GM11168 (cell line): ENCODE measurements at regions not wholly inside any gene's neighbourhood (a gene's known extent, or its start where the extent isn't known, plus 50 kb on each side); places are given as distances from the start of the nearest gene placed in this dataset.
"Not testable (repeated sequence)": the region's sequence is repeated elsewhere in the genome, so short reads cannot be mapped to it uniquely, and the experiment has no call there.

ENCODE experiments used
- in situ Hi-C: fragments of 300-500 bp; cut with MboI; formaldehyde crosslinking; loops from one replicate; pipeline ENCODE4 v1.12.0; 2022; ENCODE audit warnings: low sequenced_read_pairs; ENCODE audit not compliant: unreplicated experiment

GRCh38 chr13:58318495-58319167 lies 687.1 kb downstream of the PCDH17 start:
- in situ Hi-C loops = no loop called here

GRCh38 chr13:58324161-58324560 lies 692.6 kb downstream of the PCDH17 start:
- in situ Hi-C loops = no loop called here

GRCh38 chr13:58329746-58330145 lies 698.2 kb downstream of the PCDH17 start:
- in situ Hi-C loops = no loop called here

GRCh38 chr13:58340895-58341294 lies 709.4 kb downstream of the PCDH17 start:
- in situ Hi-C loops = no loop called here

- in situ Hi-C loops = no loop called here
Observed at GRCh38 chr13:58341318-58341717, 709.8 kb downstream of the PCDH17 start.

GRCh38 chr13:58343076-58343475 lies 711.5 kb downstream of the PCDH17 start:
- in situ Hi-C loops = no loop called here

DNA sequence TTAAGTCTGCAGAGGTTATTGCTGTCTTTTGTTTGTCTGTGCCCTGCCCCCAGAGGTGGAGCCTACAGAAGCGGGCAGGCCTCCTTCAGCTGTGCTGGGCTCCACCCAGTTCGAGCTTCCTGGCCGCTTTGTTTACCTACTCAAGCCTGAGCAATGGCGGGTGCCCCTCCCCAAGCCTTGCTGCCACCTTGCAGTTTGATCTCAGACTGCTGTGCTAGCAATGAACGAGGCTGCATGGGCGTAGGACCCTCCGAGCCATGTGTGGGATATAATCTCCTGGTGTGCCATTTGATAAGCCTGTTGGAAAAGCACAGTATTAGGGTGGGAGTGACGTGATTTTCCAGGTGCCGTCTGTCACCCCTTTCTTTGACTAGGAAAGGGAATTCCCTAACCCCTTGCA lies 720.6 kb downstream of the PCDH17 start:
- in situ Hi-C loops = not testable (repeated sequence)

- in situ Hi-C loops = no loop called here
Observed at GRCh38 chr13:58369936-58370335, 738.4 kb downstream of the PCDH17 start.

- in situ Hi-C loops = no loop called here
Observed at GRCh38 chr13:58376349-58376748, 744.8 kb downstream of the PCDH17 start.

GRCh38 chr13:58376775-58377174 lies 745.2 kb downstream of the PCDH17 start:
- in situ Hi-C loops = no loop called here

DNA sequence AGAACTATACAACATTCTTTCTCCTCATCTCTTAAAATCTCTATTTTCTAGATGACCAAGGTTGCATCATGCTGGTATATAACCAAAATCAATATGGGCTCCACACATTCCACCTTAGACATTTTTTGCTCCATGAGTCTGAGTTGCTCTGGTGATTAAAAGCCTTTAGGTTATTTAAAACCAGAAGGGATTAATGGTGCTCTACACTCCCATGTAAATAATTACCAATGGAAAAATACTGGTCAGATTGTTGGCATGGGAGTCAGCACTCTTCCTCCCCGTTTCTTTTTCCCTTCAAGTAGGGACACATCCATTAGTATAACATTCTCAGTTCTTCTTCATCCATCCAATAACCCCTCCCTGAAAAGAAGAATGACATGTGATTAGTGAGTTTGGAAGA lies 747.7 kb downstream of the PCDH17 start:
- in situ Hi-C loops = no loop called here

- in situ Hi-C loops = not testable (repeated sequence)
Observed at GRCh38 chr13:58385336-58385735, 753.8 kb downstream of the PCDH17 start.

DNA sequence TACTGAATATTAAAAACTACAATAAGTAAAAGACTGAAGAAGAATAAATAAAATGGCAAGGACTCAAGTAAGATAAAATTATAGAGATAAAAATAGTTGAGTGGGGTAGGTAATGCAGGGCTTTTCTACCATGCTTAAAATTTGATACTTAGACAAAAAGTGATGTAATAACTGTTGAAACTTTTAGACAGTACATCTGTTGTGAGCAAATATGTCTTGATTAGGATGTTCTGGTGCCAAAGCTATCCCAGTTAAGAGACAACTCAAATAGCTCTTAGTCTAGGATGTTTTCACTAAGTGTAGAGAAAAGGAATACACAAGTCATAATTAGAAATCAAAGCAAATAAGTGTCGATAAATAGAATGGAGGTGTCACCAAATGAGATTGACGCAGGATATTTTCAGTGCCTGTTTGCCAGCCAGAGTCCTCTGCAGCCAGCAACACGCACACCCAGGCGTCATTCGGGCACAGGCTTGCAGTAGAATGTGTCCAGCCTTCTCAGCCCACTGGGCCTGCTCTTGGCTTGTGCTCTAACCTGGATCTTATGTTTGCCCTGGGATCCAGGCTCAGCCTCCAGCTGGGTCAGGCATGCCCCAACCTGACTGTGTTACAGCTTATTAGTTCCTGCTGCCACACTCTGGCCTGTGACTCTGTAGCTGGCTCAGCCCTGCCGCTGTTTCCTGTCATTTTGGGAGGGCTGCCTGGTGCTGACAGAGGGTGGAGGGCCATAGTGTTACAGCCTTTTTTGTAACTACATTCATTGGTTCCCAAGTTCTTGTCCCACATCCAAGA lies 766.2 kb downstream of the PCDH17 start:
- in situ Hi-C loops = no loop called here

DNA sequence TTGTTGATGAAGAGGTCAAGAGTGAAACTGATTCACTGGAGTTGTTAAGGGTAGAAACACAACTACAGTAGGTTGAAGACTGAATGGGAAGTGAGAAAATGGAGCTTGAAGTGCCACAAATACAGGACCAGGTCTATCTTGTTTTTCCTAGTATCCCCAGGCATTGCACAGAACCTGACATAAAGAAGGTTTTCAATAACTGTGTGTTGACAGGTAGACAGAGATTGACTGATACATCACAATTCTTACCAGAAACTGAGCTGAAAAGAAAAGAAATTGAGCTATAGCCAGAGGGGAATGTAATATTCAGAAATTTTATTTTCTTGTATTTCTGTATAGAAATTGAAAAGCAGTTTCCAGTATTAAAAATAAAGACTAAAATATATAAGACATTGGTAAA lies 767.7 kb downstream of the PCDH17 start:
- in situ Hi-C loops = no loop called here

GRCh38 chr13:58406545-58406944 lies 775.0 kb downstream of the PCDH17 start:
- in situ Hi-C loops = no loop called here

- in situ Hi-C loops = no loop called here
Observed at GRCh38 chr13:58429917-58430316, 798.4 kb downstream of the PCDH17 start.

- in situ Hi-C loops = no loop called here
Observed at GRCh38 chr13:58434943-58435342, 803.4 kb downstream of the PCDH17 start.

DNA sequence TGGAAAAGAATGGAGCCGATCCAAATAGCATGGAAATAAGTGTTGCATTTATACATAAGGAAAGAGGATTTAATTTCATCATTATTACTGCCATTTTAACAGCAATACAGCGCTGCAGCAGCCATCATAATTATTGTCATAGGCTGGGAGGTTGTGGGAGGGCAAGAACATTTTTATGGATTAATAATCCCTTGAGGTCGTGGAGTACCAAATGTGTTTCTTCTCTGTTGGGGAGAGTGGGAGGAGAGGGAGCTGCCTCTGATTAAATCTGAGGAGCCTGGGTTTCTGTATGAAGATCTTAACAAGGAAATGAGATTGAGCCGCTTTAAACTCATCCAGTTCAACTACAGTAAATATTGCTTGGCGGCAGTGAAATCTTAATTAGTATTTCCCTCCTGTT lies 805.9 kb downstream of the PCDH17 start:
- in situ Hi-C loops = no loop called here

DNA sequence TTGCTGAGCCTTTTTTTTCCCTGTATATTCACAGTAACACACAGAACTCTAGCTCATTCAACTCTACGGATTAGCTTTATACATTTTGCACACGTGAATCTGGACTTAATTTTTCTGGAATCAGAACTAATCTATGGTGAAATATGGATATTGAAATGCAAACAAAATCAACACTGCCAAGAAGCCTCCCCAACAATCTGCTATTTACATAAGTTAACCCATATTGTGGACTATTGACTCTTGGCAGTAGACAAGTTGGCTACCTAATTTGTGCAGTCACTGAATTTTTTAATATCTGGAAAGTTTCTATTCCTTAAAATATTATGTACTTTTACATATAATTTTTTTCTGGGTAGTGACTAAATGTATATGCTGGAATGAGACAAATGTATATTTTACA lies 815.4 kb downstream of the PCDH17 start:
- in situ Hi-C loops = no loop called here

DNA sequence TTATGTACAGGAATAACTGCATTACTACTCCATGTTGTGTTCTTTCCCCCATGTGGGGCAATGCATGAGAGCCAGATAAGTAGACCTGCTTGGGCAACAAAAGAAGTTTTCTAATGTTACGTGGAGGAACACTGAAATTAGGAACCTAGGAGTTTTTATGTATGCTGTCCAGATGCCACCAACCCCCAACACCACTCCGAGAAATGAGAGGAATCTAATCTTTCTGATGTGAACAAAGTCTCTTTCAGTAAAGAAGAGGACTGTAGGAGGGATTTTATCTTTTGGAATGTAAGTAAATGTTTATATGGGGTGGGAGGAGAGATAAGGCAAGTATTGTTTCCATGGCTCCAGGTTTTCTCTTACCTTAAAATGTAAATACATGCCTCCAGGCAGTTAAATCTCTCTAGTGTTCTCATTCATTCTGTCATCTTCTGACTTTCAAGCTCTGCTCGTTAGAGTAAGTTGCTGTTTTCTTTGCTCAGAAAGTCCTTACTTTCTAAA lies 820.6 kb downstream of the PCDH17 start:
- in situ Hi-C loops = no loop called here

GRCh38 chr13:58455094-58455493 lies 823.5 kb downstream of the PCDH17 start:
- in situ Hi-C loops = no loop called here

DNA sequence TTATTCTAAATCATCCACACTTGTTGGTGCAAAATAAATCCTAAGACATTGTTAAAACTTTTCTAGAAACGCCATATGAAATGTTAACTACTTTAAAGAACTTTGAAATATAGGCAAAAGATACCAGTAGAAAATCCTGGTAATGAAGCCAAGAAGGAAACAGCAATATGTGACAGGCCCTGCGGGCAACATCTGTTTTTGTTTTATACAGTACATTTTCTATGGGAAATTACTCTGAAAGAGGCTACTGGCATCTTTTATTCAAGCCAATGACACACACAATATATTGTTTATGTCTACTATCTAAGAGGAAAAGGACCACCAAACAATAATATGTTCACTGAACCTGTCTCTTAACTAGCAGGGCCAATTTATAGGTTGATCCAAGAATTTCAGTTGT lies 829.7 kb downstream of the PCDH17 start:
- in situ Hi-C loops = no loop called here
